ENCODE measurements at regions not wholly inside any gene's neighbourhood (a gene's known extent, or its start where the extent isn't known, plus 50 kb on each side); places are given as distances from the start of the nearest gene placed in this dataset.

DNA sequence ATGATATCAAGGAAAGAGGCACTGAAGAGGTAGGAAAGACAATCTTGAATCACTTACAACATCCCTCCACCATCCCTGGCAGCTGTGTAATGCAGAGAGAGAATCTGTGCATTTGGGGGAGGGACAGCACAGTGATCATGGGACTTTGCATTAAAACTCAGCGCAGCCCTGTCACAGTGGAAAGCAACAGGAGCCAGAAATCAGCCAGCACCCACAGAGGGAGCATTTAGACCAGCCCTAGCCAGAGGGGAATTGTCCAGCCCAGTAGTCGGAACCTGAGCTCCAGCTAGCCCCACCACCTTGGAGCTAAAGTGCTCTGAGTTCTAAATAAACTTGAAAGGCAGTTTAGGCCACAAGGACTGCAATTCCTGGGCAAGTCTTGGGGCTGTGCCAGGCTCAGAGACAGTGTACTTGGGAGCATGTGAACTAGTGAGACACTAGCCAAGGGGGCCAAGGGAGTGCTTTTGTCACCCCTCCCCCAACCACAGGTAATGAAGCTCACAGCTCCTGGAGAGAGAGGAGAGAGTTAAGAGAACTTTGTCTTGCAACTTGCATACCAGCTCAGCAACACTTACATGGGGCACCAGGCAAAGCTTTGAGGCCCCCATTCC, 83.9 kb upstream of the FAM241A start:
- Histone ChIP-seq H4K8ac (ENCODE audit: extremely low read depth, insufficient read depth, low read length) (no peak overlapping the region), H2BK5ac (ENCODE audit: low read depth, low read length) (no peak overlapping the region), H3K4me1 (replicated peaks in 1 of 4; ENCODE audit: control insufficient read depth in 3 of 4, insufficient read depth in 4 of 4, low read length in 3 of 4) (peaks cover 0 to 6% (median 4%) of the 10 kb centered on the region in 4 experiments; a peak in 4 of 7 replicates), H3K27ac (ENCODE audit: low read depth, low read length) (0 out of 2 replicates have a peak overlapping the region, but pooled peaks have one; percentile 9), H4K5ac (ENCODE audit: insufficient read length, low read depth, low read length) (no peak overlapping the region), H3K79me1 (ENCODE audit: low read depth, low read length) (no peaks in the 10 kb centered on the region), H3K56ac (replicated peaks; ENCODE audit: insufficient read length, low read depth, low read length) (no peak overlapping the region), H2BK20ac (ENCODE audit: low read length) (no peak overlapping the region), H3K4me3 (ENCODE audit: extremely low read depth in 1 of 4, insufficient read depth in 2 of 4, low read depth in 3 of 4, low read length in 4 of 4) (no peak overlapping the region; a peak in 1 of 8 replicates), H3K14ac (ENCODE audit: insufficient read length) (no peak overlapping the region), H3K9ac (replicated peaks in 1 of 4; ENCODE audit: extremely low read depth in 1 of 4, low read depth in 3 of 4, low read length in 3 of 4) (no peak overlapping the region), H4K91ac (replicated peaks; ENCODE audit: insufficient read length, low read length) (no peak overlapping the region), H2BK120ac (replicated peaks; ENCODE audit: low read depth, low read length) (no peak overlapping the region), H2AK5ac (ENCODE audit: low read depth, low read length) (no peak overlapping the region), H3K27me3 (replicated peaks in 1 of 4; ENCODE audit: control insufficient read depth in 3 of 4, extremely low read depth in 1 of 4, insufficient read depth in 3 of 4, low read length in 3 of 4) (no peaks in the 10 kb centered on the region), H3K18ac (ENCODE audit: extremely low read depth, low read length) (no peak overlapping the region), H2BK12ac (ENCODE audit: low read depth, low read length) (no peak overlapping the region), H3K23ac (ENCODE audit: insufficient read length) (no peak overlapping the region), H4K20me1 (replicated peaks in 1 of 2; ENCODE audit: control insufficient read depth in 1 of 2, insufficient read depth in 2 of 2, low read length in 2 of 2) (no peaks in the 10 kb centered on the region), H2BK15ac (ENCODE audit: low read length) (no peak overlapping the region), H3K79me2 (ENCODE audit: control insufficient read depth in 1 of 2, insufficient read depth in 2 of 2, low read length in 2 of 2) (no peaks in the 10 kb centered on the region), H3K36me3 (ENCODE audit: control insufficient read depth in 2 of 4, insufficient read depth in 4 of 4, low read length in 3 of 4) (no peaks in the 10 kb centered on the region), H3K4ac (replicated peaks; ENCODE audit: insufficient read length, low read depth, low read length) (no peak overlapping the region), H2AFZ (ENCODE audit: low read length) (peak overlapping the region; percentile 79), H3K9me3 (ENCODE audit: insufficient read depth in 2 of 2, low read depth in 1 of 2, low read length in 1 of 2) (no peaks in the 10 kb centered on the region), H3K4me2 (ENCODE audit: insufficient read depth in 1 of 2, low read depth in 2 of 2, low read length in 2 of 2) (peak overlapping the region in 1 of 2 experiments; percentile 35; a peak in 2 of 4 replicates), H3K23me2 (ENCODE audit: low read depth, low read length) (no peaks in the 10 kb centered on the region)
- no peak for DNase-seq (ENCODE audit: low read depth in 1 of 2, low spot score in 2 of 2)
- FAIRE-seq = peak; percentile 74
- POLR2A ChIA-PET (ENCODE audit: partially characterized antibody) = interaction anchor here (0.9 kb wide), 1 partner anchor 173 kb away, joined by 5 read pairs; no protein-coding TSS in a partner anchor
- CTCF ChIA-PET (ENCODE audit: partially characterized antibody) = interaction anchor here (0.6 to 2.3 kb wide), 7 partner anchors 14 to 206 kb away, joined by 3 to 24 read pairs (median 4); no protein-coding TSS in a partner anchor
- WGBS, 2 experiments (ENCODE audit: extremely low coverage in 1 of 2, insufficient coverage in 1 of 2, insufficient read length in 1 of 2, insufficient replicate concordance in 2 of 2, low coverage in 1 of 2, low lambda C conversion rate in 2 of 2, missing lambda C conversion rate in 1 of 2) = 87% methylated on average over 2 of the region's 2 CpGs; no CpG with 5 or more reads in 1 of the 2 experiments
- TF ChIP-seq TAF7 (optimal IDR thresholded peaks at IDR 0.05; ENCODE audit: borderline replicate concordance, low read depth, low read length) (no peak), KDM4A (IDR thresholded peaks at IDR 0.05; ENCODE audit: low read depth, low read length, severe bottlenecking) (no peak), CREB1 (IDR thresholded peaks at IDR 0.05) (no peak), NANOG (IDR thresholded peaks at IDR 0.05; ENCODE audit: insufficient read depth, low read depth, low read length, poor library complexity, severe bottlenecking) (no peak), SP1 (IDR thresholded peaks at IDR 0.05; ENCODE audit: low read depth, low read length) (peak; percentile 64; the same call in 1 of the 2 replicates), GABPA (IDR thresholded peaks at IDR 0.05; ENCODE audit: borderline replicate concordance, insufficient read depth, low read length) (no peak), SIN3A (conservative IDR thresholded peaks at IDR 0.05 in 1 of 2, IDR thresholded peaks at IDR 0.05 in 1 of 2; ENCODE audit: low read depth in 1 of 2, low read length in 2 of 2) (no peak), ATF3 (IDR thresholded peaks at IDR 0.05; ENCODE audit: insufficient read depth, low read depth, low read length) (no peak), TAF1 (IDR thresholded peaks at IDR 0.05; ENCODE audit: low read depth, low read length) (0 out of 2 replicates have a peak, but pooled peaks have one; percentile 29)
- TF ChIP-seq, protein P1, sequence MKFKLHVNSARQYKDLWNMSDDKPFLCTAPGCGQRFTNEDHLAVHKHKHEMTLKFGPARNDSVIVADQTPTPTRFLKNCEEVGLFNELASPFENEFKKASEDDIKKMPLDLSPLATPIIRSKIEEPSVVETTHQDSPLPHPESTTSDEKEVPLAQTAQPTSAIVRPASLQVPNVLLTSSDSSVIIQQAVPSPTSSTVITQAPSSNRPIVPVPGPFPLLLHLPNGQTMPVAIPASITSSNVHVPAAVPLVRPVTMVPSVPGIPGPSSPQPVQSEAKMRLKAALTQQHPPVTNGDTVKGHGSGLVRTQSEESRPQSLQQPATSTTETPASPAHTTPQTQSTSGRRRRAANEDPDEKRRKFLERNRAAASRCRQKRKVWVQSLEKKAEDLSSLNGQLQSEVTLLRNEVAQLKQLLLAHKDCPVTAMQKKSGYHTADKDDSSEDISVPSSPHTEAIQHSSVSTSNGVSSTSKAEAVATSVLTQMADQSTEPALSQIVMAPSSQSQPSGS (IDR thresholded peaks at IDR 0.05; ENCODE audit: low read length) = no peak
